K562 (cell line): ENCODE measurements at regions not wholly inside any gene's neighbourhood (a gene's known extent, or its start where the extent isn't known, plus 50 kb on each side); places are given as distances from the start of the nearest gene placed in this dataset.

Source experiments
- ATAC-seq: fragments of 200-7000 bp; cut with Tn5 transposase; 3 replicates; pipeline ENCODE4 v1.9.1; 2020; ENCODE audit warnings: moderate library complexity
- BruUV-seq: library from RNA; stranded (reverse); fragments of 400-500 nt; replicated peaks from 2 replicates; lab custom pipeline; 2021; lab: Mats Ljungman, UMichigan
- CTCF ChIA-PET: fragments of 300-600 bp; formaldehyde crosslinking; extraction: SDS; loops from one replicate; lab custom pipeline; 2021; ENCODE audit warnings: low intra/inter-chr PET ratio; lab: Yijun Ruan, JAX
- POLR2A ChIA-PET: fragments of 300-600, 350-650 bp; sonication (Branson Sonifier 250); formaldehyde crosslinking; extraction: SDS; loops from one replicate; lab custom pipeline; 2021; ENCODE audit warnings: antibody characterized with exemption, inconsistent platforms; lab: Yijun Ruan, JAX
- DNase-seq, 4 experiments: peaks; one replicate each; pipeline versions ENCODE4 v3.0.0 to v3.0.0-alpha.2; 2011 to 2018; ENCODE audit warnings: low spot score in 3 of 4, mixed read lengths in 3 of 4; ENCODE audit errors: extremely low read depth in 1 of 4
- FAIRE-seq: peaks from 2 replicates; lab custom pipeline; 2011; peaks lifted over from hg19 to GRCh38; lab: Jason Lieb, UNC
- H2AFZ ChIP-seq: 2 replicates; pipeline ENCODE4 v1.6.0; 2011; ENCODE audit warnings: low read depth, low read length, control low read depth, inconsistent platforms
- H3K27ac ChIP-seq: fragments of 200-600 bp; 3 replicates; pipeline ENCODE4 v1.8.0; 2011; ENCODE audit warnings: low read depth, mild to moderate bottlenecking, control low read depth, inconsistent platforms, low read length, moderate library complexity, mixed read lengths; ENCODE audit errors: extremely low read depth
- H3K27me3 ChIP-seq, 2 experiments: fragments of 300-600 bp in 1 of 2; 2 replicates in 1 of 2; 3 replicates in 1 of 2; pipeline versions ENCODE4 v1.6.0 to v1.8.0; 2011; ENCODE audit warnings: inconsistent platforms in 2 of 2, low read length in 2 of 2, mild to moderate bottlenecking in 1 of 2, mixed read lengths in 1 of 2, moderate library complexity in 1 of 2; ENCODE audit not compliant: control insufficient read depth in 2 of 2, insufficient read depth in 2 of 2
- H3K36me3 ChIP-seq: fragments of 300-600 bp; 3 replicates; pipeline ENCODE4 v1.8.0; 2011; ENCODE audit warnings: mild to moderate bottlenecking, low read length, inconsistent platforms; ENCODE audit not compliant: control insufficient read depth, insufficient read depth
- H3K4me1 ChIP-seq, 2 experiments: fragments of 200-600 bp in 1 of 2; replicated peaks in 1 of 2; 2 replicates in 1 of 2; 3 replicates in 1 of 2; pipeline versions ENCODE4 v1.5.1 to v1.8.0; 2011; ENCODE audit warnings: inconsistent platforms in 2 of 2, low read length in 2 of 2, mild to moderate bottlenecking in 1 of 2, mixed read lengths in 1 of 2, moderate library complexity in 1 of 2; ENCODE audit not compliant: control insufficient read depth in 2 of 2, insufficient read depth in 2 of 2
- H3K4me2 ChIP-seq: 2 replicates; pipeline ENCODE4 v1.6.1; 2011; ENCODE audit warnings: low read length, control low read depth, inconsistent platforms, mixed read lengths; ENCODE audit not compliant: insufficient read depth
- H3K4me3 ChIP-seq: fragments of 200-600 bp; sonication (generic), shearing (Covaris generic); 2 replicates; pipeline ENCODE4 v1.5.1; 2016; ENCODE audit warnings: control low read depth, inconsistent platforms
- H3K79me2 ChIP-seq: fragments of 200-600 bp; 3 replicates; pipeline ENCODE4 v1.8.0; 2011; ENCODE audit warnings: low read length, inconsistent platforms; ENCODE audit not compliant: control insufficient read depth, insufficient read depth
- H3K9ac ChIP-seq, 2 experiments: 2 replicates each; pipeline versions ENCODE4 v1.6.0 to v1.6.1; 2011; ENCODE audit warnings: low read depth in 2 of 2, low read length in 2 of 2, control low read depth in 1 of 2, inconsistent platforms in 1 of 2, mild to moderate bottlenecking in 1 of 2, mixed read lengths in 1 of 2; ENCODE audit not compliant: insufficient read depth in 1 of 2
- H3K9me1 ChIP-seq: one replicate; pipeline ENCODE4 v1.6.0; 2011; ENCODE audit warnings: inconsistent platforms, mild to moderate bottlenecking, low read length, moderate library complexity; ENCODE audit not compliant: control insufficient read depth, insufficient read depth
- H3K9me3 ChIP-seq: replicated peaks from 2 replicates; pipeline ENCODE4 v1.5.1; 2011; ENCODE audit warnings: low read depth, low read length, inconsistent platforms; ENCODE audit not compliant: control insufficient read depth, insufficient read depth
- H4K20me1 ChIP-seq: replicated peaks from 2 replicates; pipeline ENCODE4 v1.6.1; 2011; ENCODE audit warnings: low read length, inconsistent platforms, mixed read lengths; ENCODE audit not compliant: control insufficient read depth, insufficient read depth
- CCNT2 ChIP-seq: IDR thresholded peaks from 2 replicates; pipeline ENCODE4 v1.6.1; 2011; ENCODE audit warnings: borderline replicate concordance, low read depth, mild to moderate bottlenecking, moderate library complexity, mixed read lengths, low read length; ENCODE audit not compliant: insufficient read length; ENCODE audit errors: extremely low read depth
- DIDO1 ChIP-seq: fragments of 450-650 bp; IDR thresholded peaks from 2 replicates; pipeline ENCODE4 v1.6.1; 2016; ENCODE audit warnings: low read depth, missing biosample characterization, missing genetic modification characterization
- EHMT2 ChIP-seq: fragments of 450-650 bp; IDR thresholded peaks from 2 replicates; pipeline ENCODE4 v1.6.1; 2018; ENCODE audit warnings: antibody characterized with exemption
- FOS ChIP-seq: IDR thresholded peaks from 3 replicates; pipeline ENCODE4 v1.6.1; 2011; ENCODE audit not compliant: insufficient read length; ENCODE audit errors: extremely low read depth
- FOXP4 ChIP-seq: sonication (generic); formaldehyde crosslinking; IDR thresholded peaks from 2 replicates; pipeline ENCODE4 v1.8.0; 2022; ENCODE audit warnings: mild to moderate bottlenecking, missing genetic modification reagents, borderline replicate concordance
- HNRNPLL ChIP-seq: fragments of 200-400 bp; formaldehyde crosslinking; IDR thresholded peaks from 2 replicates; pipeline ENCODE4 v1.6.1; 2017; ENCODE audit warnings: low read length, low read depth, mild to moderate bottlenecking; ENCODE audit not compliant: poor library complexity, severe bottlenecking
- KLF6 ChIP-seq: fragments of 250-450 bp; sonication (Bioruptor Pico); IDR thresholded peaks from 2 replicates; pipeline ENCODE4 v1.4.0; 2020; ENCODE audit warnings: mild to moderate bottlenecking, moderate library complexity, borderline replicate concordance
- LARP7 ChIP-seq: fragments of 450-650 bp; IDR thresholded peaks from 2 replicates; pipeline ENCODE4 v1.6.1; 2016
- POLR2AphosphoS5 ChIP-seq: IDR thresholded peaks from 2 replicates; pipeline ENCODE4 v1.6.1; 2011; ENCODE audit warnings: mild to moderate bottlenecking, low read depth, low read length, moderate library complexity; ENCODE audit not compliant: control insufficient read depth, insufficient read depth
- PPARD ChIP-seq: fragments of 250-450 bp; sonication (Bioruptor Pico); IDR thresholded peaks from 2 replicates; pipeline ENCODE4 v1.8.0; 2022; ENCODE audit warnings: inconsistent platforms, mild to moderate bottlenecking, moderate library complexity
- RAD21 ChIP-seq, 2 experiments: fragments of 250-450 bp in 1 of 2; fragments of 450-650 bp in 1 of 2; sonication (Bioruptor Pico) in 1 of 2; formaldehyde crosslinking in 1 of 2; IDR thresholded peaks in 1 of 2; conservative IDR thresholded peaks in 1 of 2; 2 replicates each; pipeline versions ENCODE4 v1.4.0 to v1.8.0; 2020 to 2022; ENCODE audit warnings: mild to moderate bottlenecking in 2 of 2, moderate library complexity in 1 of 2
- RBM22 ChIP-seq: fragments of 200-400 bp; formaldehyde crosslinking; IDR thresholded peaks from 2 replicates; pipeline ENCODE4 v1.6.1; 2018; ENCODE audit warnings: low read length, low read depth; ENCODE audit not compliant: poor library complexity, severe bottlenecking
- RBM25 ChIP-seq: fragments of 200-400 bp; formaldehyde crosslinking; IDR thresholded peaks from 2 replicates; pipeline ENCODE4 v1.6.1; 2018; ENCODE audit warnings: low read length, low read depth, moderate library complexity; ENCODE audit not compliant: severe bottlenecking
- SAFB ChIP-seq: fragments of 200-400 bp; formaldehyde crosslinking; IDR thresholded peaks from 2 replicates; pipeline ENCODE4 v1.6.1; 2017; ENCODE audit warnings: low read depth, low read length, borderline replicate concordance
- ZFPM2 ChIP-seq: fragments of 250-450 bp; sonication (Bioruptor Pico); IDR thresholded peaks from 2 replicates; pipeline ENCODE4 v1.5.1; 2022; ENCODE audit warnings: mild to moderate bottlenecking
- ZZZ3 ChIP-seq: fragments of 450-650 bp; IDR thresholded peaks from 2 replicates; pipeline ENCODE4 v1.6.1; 2016; ENCODE audit warnings: antibody characterized with exemption, mild to moderate bottlenecking, moderate library complexity
- WGBS: fragments of 100-300 bp; shearing (Covaris generic); methylation state at CpG from one replicate; pipeline ENCODE4 v1.1.6; 2016; ENCODE audit warnings: low coverage, mixed read lengths; ENCODE audit not compliant: insufficient coverage; ENCODE audit errors: missing lambda C conversion rate; 5-methylcytosine and 5-hydroxymethylcytosine counted together
- in situ Hi-C: fragments of 300-500 bp; cut with MboI; formaldehyde crosslinking; loops from 4 replicates; pipeline ENCODE4 v1.15.0; 2018; ENCODE audit warnings: inconsistent platforms, mixed read lengths
- intact Hi-C: fragments of 100-400 bp; cut with micrococcal nuclease; formaldehyde crosslinking; loops from 2 replicates; pipeline ENCODE4 v1.14.2; 2022
- TF ChIP-seq, protein P1 (sequence below): IDR thresholded peaks from 3 replicates; pipeline ENCODE4 v1.6.1; 2011; ENCODE audit warnings: borderline replicate concordance, mild to moderate bottlenecking; ENCODE audit not compliant: insufficient read length, insufficient read depth
- TF ChIP-seq, protein P2 (sequence below): sonication (generic); formaldehyde crosslinking; IDR thresholded peaks from 2 replicates; pipeline ENCODE4 v1.8.0; 2022; ENCODE audit warnings: missing genetic modification reagents, mild to moderate bottlenecking, moderate library complexity, borderline replicate concordance
- TF ChIP-seq, protein P3 (sequence below): sonication (generic); formaldehyde crosslinking; IDR thresholded peaks from 2 replicates; pipeline ENCODE4 v1.5.0; 2020; ENCODE audit warnings: missing genetic modification reagents

GRCh38 chr2:238640486-238640885 is 207.4 kb upstream of the TWIST2 start:
- TF ChIP-seq SAFB (no peak), PPARD (CRISPR knock-in tag) (no peak), ZFPM2 (CRISPR knock-in tag) (no peak), FOXP4 (CRISPR knock-in tag) (no peak), ZZZ3 (no peak), DIDO1 (tag) (no peak), FOS (no peak), RBM22 (no peak), KLF6 (CRISPR knock-in tag) (no peak), RAD21 (CRISPR knock-in tag; conservative IDR thresholded peaks at IDR 0.05 in 1 of 2, IDR thresholded peaks at IDR 0.05 in 1 of 2) (no peak), LARP7 (no peak), CCNT2 (no peak), HNRNPLL (no peak), EHMT2 (no peak), POLR2AphosphoS5 (no peak), RBM25 (no peak)
- TF ChIP-seq, protein P1, sequence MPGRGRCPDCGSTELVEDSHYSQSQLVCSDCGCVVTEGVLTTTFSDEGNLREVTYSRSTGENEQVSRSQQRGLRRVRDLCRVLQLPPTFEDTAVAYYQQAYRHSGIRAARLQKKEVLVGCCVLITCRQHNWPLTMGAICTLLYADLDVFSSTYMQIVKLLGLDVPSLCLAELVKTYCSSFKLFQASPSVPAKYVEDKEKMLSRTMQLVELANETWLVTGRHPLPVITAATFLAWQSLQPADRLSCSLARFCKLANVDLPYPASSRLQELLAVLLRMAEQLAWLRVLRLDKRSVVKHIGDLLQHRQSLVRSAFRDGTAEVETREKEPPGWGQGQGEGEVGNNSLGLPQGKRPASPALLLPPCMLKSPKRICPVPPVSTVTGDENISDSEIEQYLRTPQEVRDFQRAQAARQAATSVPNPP, result no peak
- TF ChIP-seq, protein P2, sequence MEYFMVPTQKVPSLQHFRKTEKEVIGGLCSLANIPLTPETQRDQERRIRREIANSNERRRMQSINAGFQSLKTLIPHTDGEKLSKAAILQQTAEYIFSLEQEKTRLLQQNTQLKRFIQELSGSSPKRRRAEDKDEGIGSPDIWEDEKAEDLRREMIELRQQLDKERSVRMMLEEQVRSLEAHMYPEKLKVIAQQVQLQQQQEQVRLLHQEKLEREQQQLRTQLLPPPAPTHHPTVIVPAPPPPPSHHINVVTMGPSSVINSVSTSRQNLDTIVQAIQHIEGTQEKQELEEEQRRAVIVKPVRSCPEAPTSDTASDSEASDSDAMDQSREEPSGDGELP (CRISPR knock-in tag), result no peak
- TF ChIP-seq, protein P3, sequence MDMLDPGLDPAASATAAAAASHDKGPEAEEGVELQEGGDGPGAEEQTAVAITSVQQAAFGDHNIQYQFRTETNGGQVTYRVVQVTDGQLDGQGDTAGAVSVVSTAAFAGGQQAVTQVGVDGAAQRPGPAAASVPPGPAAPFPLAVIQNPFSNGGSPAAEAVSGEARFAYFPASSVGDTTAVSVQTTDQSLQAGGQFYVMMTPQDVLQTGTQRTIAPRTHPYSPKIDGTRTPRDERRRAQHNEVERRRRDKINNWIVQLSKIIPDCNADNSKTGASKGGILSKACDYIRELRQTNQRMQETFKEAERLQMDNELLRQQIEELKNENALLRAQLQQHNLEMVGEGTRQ (CRISPR knock-in tag), result no peak
- H2AFZ ChIP-seq, result no peak overlapping the region
- peaks cover 0 to 48% of the 10 kb centered on the region in 2 experiments; a peak in 3 of 5 replicates for H3K27me3 ChIP-seq
- H3K27ac ChIP-seq, result no peak overlapping the region
- no peaks in the 10 kb centered on the region for H3K9me1 ChIP-seq
- H3K4me1 ChIP-seq, result no peaks in the 10 kb centered on the region
- no TSS peak for BruUV-seq
- intact Hi-C loops (no loop called here), in situ Hi-C loops (no loop called here)
- no peak overlapping the region for H3K4me2 ChIP-seq
- no peaks in the 10 kb centered on the region for H3K79me2 ChIP-seq
- ChIA-PET CTCF (no interaction called here), POLR2A (no interaction called here)
- ATAC-seq (no peak), FAIRE-seq (no peak), DNase-seq (no peak)
- 2% methylated on average over 8 of the region's 8 CpGs for WGBS
- no peaks in the 10 kb centered on the region for H3K9me3 ChIP-seq
- H3K4me3 ChIP-seq, result no peak overlapping the region
- H4K20me1 ChIP-seq, result no peaks in the 10 kb centered on the region; the same call in 1 of the 2 replicates
- no peak overlapping the region for H3K9ac ChIP-seq
- no peaks in the 10 kb centered on the region for H3K36me3 ChIP-seq
